Bronchial epithelial cell (primary cell): ENCODE measurements at regions not wholly inside any gene's neighbourhood (a gene's known extent, or its start where the extent isn't known, plus 50 kb on each side); places are given as distances from the start of the nearest gene placed in this dataset.

Experiments
- DNase-seq: peaks from one replicate; pipeline ENCODE4 v3.0.0-alpha.2; 2010; ENCODE audit warnings: low read depth
- FAIRE-seq: peaks from 2 replicates; lab custom pipeline; 2011; peaks lifted over from hg19 to GRCh38; lab: Jason Lieb, UNC
- H3K27me3 ChIP-seq: 2 replicates; pipeline ENCODE4 v1.5.1; 2011; ENCODE audit warnings: low read length; ENCODE audit not compliant: control insufficient read depth, insufficient read depth
- H3K36me3 ChIP-seq: 2 replicates; pipeline ENCODE4 v1.5.1; 2011; ENCODE audit warnings: low read length; ENCODE audit not compliant: control insufficient read depth, insufficient read depth
- H3K4me3 ChIP-seq: 2 replicates; pipeline ENCODE4 v1.5.1; 2011; ENCODE audit warnings: mild to moderate bottlenecking, low read depth, low read length, control low read depth
- TF ChIP-seq, protein P1 (sequence below): IDR thresholded peaks from 2 replicates; pipeline ENCODE4 v1.5.1; 2011; ENCODE audit warnings: mild to moderate bottlenecking, moderate library complexity, low read length, control low read depth, inconsistent platforms; ENCODE audit not compliant: insufficient read depth, severe bottlenecking

DNA sequence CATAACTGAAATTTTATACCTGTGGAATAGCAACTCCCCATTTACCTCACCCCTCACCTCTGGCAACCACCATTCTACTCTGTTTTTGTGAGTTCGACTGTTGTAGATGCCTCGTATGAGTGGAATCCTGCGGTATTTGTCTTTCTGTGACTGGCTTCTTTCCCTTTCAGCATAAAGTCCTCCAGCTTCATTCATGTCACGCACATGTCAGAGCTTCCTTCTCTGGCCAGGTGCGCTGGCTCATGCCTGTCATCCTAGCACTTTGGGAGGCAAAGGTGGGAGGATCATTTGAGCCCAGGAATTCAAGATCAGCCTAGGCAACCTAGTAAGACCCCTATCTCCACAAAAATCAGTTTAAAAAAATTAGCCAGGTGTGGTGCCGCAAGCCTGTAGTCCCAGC lies 278.4 kb downstream of the PARN start:
- DNase-seq (no peak), FAIRE-seq (no peak)
- no peak overlapping the region for H3K4me3 ChIP-seq
- TF ChIP-seq, protein P1, sequence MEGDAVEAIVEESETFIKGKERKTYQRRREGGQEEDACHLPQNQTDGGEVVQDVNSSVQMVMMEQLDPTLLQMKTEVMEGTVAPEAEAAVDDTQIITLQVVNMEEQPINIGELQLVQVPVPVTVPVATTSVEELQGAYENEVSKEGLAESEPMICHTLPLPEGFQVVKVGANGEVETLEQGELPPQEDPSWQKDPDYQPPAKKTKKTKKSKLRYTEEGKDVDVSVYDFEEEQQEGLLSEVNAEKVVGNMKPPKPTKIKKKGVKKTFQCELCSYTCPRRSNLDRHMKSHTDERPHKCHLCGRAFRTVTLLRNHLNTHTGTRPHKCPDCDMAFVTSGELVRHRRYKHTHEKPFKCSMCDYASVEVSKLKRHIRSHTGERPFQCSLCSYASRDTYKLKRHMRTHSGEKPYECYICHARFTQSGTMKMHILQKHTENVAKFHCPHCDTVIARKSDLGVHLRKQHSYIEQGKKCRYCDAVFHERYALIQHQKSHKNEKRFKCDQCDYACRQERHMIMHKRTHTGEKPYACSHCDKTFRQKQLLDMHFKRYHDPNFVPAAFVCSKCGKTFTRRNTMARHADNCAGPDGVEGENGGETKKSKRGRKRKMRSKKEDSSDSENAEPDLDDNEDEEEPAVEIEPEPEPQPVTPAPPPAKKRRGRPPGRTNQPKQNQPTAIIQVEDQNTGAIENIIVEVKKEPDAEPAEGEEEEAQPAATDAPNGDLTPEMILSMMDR, result no peak
- H3K27me3 ChIP-seq, result no peaks in the 10 kb centered on the region
- no peaks in the 10 kb centered on the region for H3K36me3 ChIP-seq

DNA sequence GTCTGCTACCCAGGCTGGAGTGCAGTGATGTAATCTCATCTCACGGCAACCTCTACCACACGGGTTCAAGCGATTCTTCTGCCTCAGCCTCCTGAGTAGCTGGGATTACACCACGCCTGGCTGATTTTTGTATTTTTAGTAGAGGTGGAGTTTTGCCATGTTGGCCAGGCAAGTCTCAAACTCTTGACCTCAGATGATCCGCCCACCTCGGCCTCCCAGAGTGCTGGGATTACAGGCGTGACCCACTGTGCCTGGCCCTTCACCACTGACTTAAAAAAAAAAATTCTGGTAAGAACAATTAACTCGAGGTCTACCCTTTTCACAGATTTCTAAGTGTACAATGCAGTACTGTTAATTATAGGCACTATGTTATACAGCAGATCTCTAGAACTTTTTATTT lies 279.4 kb downstream of the PARN start:
- DNase-seq (no peak), FAIRE-seq (no peak)
- Histone ChIP-seq H3K36me3 (no peaks in the 10 kb centered on the region), H3K27me3 (no peaks in the 10 kb centered on the region), H3K4me3 (no peak overlapping the region)
- TF ChIP-seq, protein P1, result no peak

DNA sequence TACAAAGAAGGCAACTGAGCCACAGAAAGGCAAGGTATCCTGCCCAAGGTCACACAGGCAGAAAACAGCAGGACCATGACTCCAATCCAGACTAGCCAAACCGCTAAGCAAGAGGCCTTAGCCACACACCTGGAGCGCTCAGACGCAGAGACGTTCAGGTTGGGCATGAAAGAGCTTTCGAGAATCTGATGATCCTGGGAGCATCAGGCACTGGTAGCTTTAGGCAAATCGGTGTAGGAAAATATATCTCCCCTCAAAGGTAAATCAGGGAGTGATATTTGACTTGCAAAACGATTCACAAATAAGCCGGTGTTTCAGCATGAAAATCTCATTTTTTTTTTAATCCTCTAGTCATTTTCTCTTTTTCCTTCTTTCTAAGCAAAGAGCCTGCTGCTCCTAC lies 279.0 kb downstream of the MRTFB start:
- DNase-seq, result no peak
- no peak overlapping the region for H3K4me3 ChIP-seq
- no peaks in the 10 kb centered on the region for H3K27me3 ChIP-seq
- TF ChIP-seq, protein P1, result no peak
- H3K36me3 ChIP-seq, result no peaks in the 10 kb centered on the region
- FAIRE-seq, result no peak

DNA sequence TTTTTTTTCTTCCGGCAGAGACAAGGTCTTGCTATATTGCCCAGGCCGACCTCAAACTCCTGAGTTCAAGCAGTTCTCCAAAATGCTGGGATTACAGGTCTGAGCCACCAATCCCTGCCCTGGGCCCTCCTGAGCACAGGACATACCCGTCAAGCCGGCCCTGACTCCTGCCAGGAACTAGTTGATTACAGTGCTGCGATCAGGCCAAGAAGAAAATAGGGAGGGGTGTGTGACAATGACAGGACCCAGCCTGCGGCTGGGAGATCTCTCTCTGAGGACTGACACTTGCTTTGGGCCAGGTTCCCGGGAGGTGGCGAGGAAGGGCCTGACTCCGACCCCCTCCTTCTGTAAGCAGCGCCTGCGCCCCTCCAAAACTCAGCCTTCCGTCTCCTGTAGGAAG lies 276.6 kb downstream of the MRTFB start:
- TF ChIP-seq, protein P1, result no peak
- FAIRE-seq (no peak), DNase-seq (no peak)
- Histone ChIP-seq H3K27me3 (no peaks in the 10 kb centered on the region), H3K36me3 (no peaks in the 10 kb centered on the region), H3K4me3 (no peak overlapping the region)

DNA sequence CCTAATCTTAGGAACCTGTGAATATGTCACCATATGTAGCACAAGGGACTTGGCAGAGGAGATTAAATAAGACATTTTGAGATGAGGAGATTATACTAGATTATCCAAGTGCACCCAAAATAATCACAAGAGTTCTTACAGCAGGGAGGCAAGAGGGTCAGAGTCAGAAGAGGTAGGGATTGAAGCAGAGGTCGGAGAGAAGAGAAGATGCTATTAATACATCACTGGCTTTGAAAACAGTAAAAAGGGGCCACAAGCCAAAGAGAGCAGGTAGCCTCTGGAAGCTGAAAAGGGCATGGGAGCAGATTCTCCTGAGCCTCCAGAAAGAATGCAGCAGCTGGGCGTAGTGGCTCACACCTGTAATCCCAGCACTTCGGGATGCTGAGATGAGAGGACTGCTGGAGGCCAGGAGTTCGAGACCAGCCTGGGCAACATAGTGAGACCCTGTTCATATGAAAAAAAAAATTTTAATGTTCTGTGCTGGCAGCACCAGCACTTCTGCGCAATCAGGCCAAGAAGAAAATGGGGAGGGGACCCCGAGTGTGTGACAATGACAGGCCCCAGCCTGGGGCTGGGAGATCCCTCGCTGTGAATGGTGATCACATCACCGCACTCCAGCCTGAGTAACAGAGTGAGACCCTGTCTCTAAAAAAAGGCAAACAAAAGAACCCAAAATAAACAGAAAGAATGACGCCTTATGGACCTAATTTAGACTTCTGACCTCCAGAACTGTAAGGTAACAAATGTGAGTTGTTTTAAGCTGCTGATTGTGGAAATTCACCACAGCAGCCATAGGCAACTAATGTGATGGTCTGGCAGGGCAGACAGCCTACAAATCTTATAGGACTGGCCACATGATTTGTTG lies 275.4 kb downstream of the MRTFB start:
- Histone ChIP-seq H3K36me3 (no peaks in the 10 kb centered on the region), H3K27me3 (no peaks in the 10 kb centered on the region), H3K4me3 (no peak overlapping the region)
- TF ChIP-seq, protein P1, result no peak
- DNase-seq (no peak), FAIRE-seq (no peak)
